HepG2 (cell line): ENCODE measurements at regions not wholly inside any gene's neighbourhood (a gene's known extent, or its start where the extent isn't known, plus 50 kb on each side); places are given as distances from the start of the nearest gene placed in this dataset.

Experiments used
- ATAC-seq: fragments of 200-7000 bp; cut with Tn5 transposase; 3 replicates; pipeline ENCODE4 v1.9.1; 2020; ENCODE audit warnings: mild to moderate bottlenecking, moderate library complexity
- BruUV-seq: library from RNA; stranded (reverse); fragments of 400-500 nt; replicated peaks from 2 replicates; lab custom pipeline; 2021; lab: Mats Ljungman, UMichigan
- CTCF ChIA-PET: fragments of 300-600 bp; formaldehyde crosslinking; extraction: SDS; loops from one replicate; lab custom pipeline; 2021; ENCODE audit warnings: low total read pairs, inconsistent platforms, low intra/inter-chr PET ratio; lab: Yijun Ruan, JAX
- POLR2A ChIA-PET: fragments of 350-600 bp; sonication (Branson Sonifier 250); formaldehyde crosslinking; loops from one replicate; lab custom pipeline; 2020; ENCODE audit warnings: antibody characterized with exemption, inconsistent platforms; lab: Yijun Ruan, JAX
- DNase-seq: peaks from one replicate; pipeline ENCODE4 v3.0.0-alpha.2; 2015; ENCODE audit warnings: low spot score
- FAIRE-seq: peaks from 3 replicates; lab custom pipeline; 2011; peaks lifted over from hg19 to GRCh38; lab: Jason Lieb, UNC
- H2AFZ ChIP-seq: one replicate; pipeline ENCODE4 v1.6.1; 2011; ENCODE audit warnings: low read length, inconsistent platforms
- H3K27ac ChIP-seq: fragments of 300-600 bp; 3 replicates; pipeline ENCODE4 v1.8.0; 2011; ENCODE audit warnings: mixed run types, mild to moderate bottlenecking, mixed read lengths, low read length, inconsistent platforms; ENCODE audit not compliant: insufficient read depth; ENCODE audit errors: extremely low read length
- H3K27me3 ChIP-seq, 2 experiments: fragments of 200-600 bp in 1 of 2; 2 replicates in 1 of 2; 3 replicates in 1 of 2; pipeline versions ENCODE4 v1.6.0 to v1.8.0; 2011; ENCODE audit warnings: low read length in 2 of 2, mild to moderate bottlenecking in 2 of 2, moderate library complexity in 2 of 2, inconsistent platforms in 1 of 2; ENCODE audit not compliant: insufficient read depth in 2 of 2, control insufficient read depth in 1 of 2
- H3K36me3 ChIP-seq, 2 experiments: fragments of 200-600 bp in 1 of 2; replicated peaks in 1 of 2; 2 replicates in 1 of 2; 3 replicates in 1 of 2; pipeline versions ENCODE4 v1.5.1 to v1.8.0; 2011; ENCODE audit warnings: low read length in 2 of 2, inconsistent platforms in 1 of 2; ENCODE audit not compliant: insufficient read depth in 2 of 2, control insufficient read depth in 1 of 2
- H3K4me1 ChIP-seq: 2 replicates; pipeline ENCODE4 v1.5.1; 2012; ENCODE audit warnings: low read length, inconsistent platforms; ENCODE audit not compliant: insufficient read depth
- H3K4me2 ChIP-seq: 2 replicates; pipeline ENCODE4 v1.6.0; 2011; ENCODE audit warnings: low read depth, low read length, inconsistent platforms
- H3K4me3 ChIP-seq, 3 experiments: fragments of 200-600 bp in 1 of 3; sonication (generic), shearing (Covaris generic) in 1 of 3; replicated peaks in 1 of 3; 2 replicates each; pipeline ENCODE4 v1.5.1; 2011 to 2016; ENCODE audit warnings: low read length in 3 of 3, inconsistent platforms in 2 of 3, low read depth in 2 of 3, mild to moderate bottlenecking in 2 of 3, control low read depth in 1 of 3, mixed read lengths in 1 of 3; ENCODE audit not compliant: insufficient read depth in 1 of 3
- H3K79me2 ChIP-seq: one replicate; pipeline ENCODE4 v1.6.1; 2011; ENCODE audit warnings: low read length, inconsistent platforms; ENCODE audit not compliant: insufficient read depth
- H3K9ac ChIP-seq: 2 replicates; pipeline ENCODE4 v1.6.0; 2011; ENCODE audit warnings: mild to moderate bottlenecking, low read depth, low read length, inconsistent platforms; ENCODE audit not compliant: insufficient read depth
- H3K9me3 ChIP-seq: 2 replicates; pipeline ENCODE4 v1.5.1; 2012; ENCODE audit warnings: mild to moderate bottlenecking, low read length
- H4K20me1 ChIP-seq: 2 replicates; pipeline ENCODE4 v1.6.0; 2011; ENCODE audit warnings: inconsistent platforms, mild to moderate bottlenecking, low read length, moderate library complexity; ENCODE audit not compliant: insufficient read depth
- ETV6 ChIP-seq: sonication (generic); formaldehyde crosslinking; conservative IDR thresholded peaks from 2 replicates; pipeline ENCODE4 v1.4.0; 2020; ENCODE audit warnings: missing genetic modification reagents
- MAFK ChIP-seq, 2 experiments: IDR thresholded peaks in 1 of 2; conservative IDR thresholded peaks in 1 of 2; 2 replicates each; pipeline ENCODE4 v1.6.1; 2011; ENCODE audit warnings: improper control_type of control experiment in 2 of 2, low read length in 2 of 2
- NAIF1 ChIP-seq: sonication (generic); formaldehyde crosslinking; IDR thresholded peaks from 2 replicates; pipeline ENCODE4 v1.5.0; 2020; ENCODE audit warnings: mild to moderate bottlenecking, missing genetic modification reagents, borderline replicate concordance
- RAD51 ChIP-seq: fragments of 450-650 bp; IDR thresholded peaks from 2 replicates; pipeline ENCODE4 v1.6.1; 2016; ENCODE audit warnings: borderline replicate concordance
- SIX4 ChIP-seq: sonication (generic); formaldehyde crosslinking; IDR thresholded peaks from 2 replicates; pipeline ENCODE4 v1.4.0; 2020; ENCODE audit warnings: missing genetic modification reagents
- SMARCC2 ChIP-seq: fragments of 450-650 bp; IDR thresholded peaks from 2 replicates; pipeline ENCODE4 v1.6.1; 2017; ENCODE audit warnings: antibody characterized with exemption, mild to moderate bottlenecking
- TSC22D2 ChIP-seq: sonication (generic); formaldehyde crosslinking; IDR thresholded peaks from 2 replicates; pipeline ENCODE4 v1.5.1; 2020; ENCODE audit warnings: missing genetic modification reagents, mild to moderate bottlenecking, borderline replicate concordance
- ZMYM4 ChIP-seq: sonication (generic); formaldehyde crosslinking; IDR thresholded peaks from 2 replicates; pipeline ENCODE4 v1.8.1; 2023; ENCODE audit warnings: mild to moderate bottlenecking, missing genetic modification reagents
- ZNF558 ChIP-seq: sonication (generic); formaldehyde crosslinking; IDR thresholded peaks from 2 replicates; pipeline ENCODE4 v1.9.0; 2022; ENCODE audit warnings: mild to moderate bottlenecking, missing genetic modification reagents, borderline replicate concordance
- ZNF713 ChIP-seq: sonication (generic); formaldehyde crosslinking; IDR thresholded peaks from 2 replicates; pipeline ENCODE4 v1.4.0; 2020; ENCODE audit warnings: mild to moderate bottlenecking, missing genetic modification reagents
- ZNF776 ChIP-seq: sonication (generic); formaldehyde crosslinking; IDR thresholded peaks from 2 replicates; pipeline ENCODE4 v1.4.0; 2020; ENCODE audit warnings: mild to moderate bottlenecking, missing genetic modification reagents
- WGBS: methylation state at CpG from one replicate; pipeline ENCODE4 v1.1.6; 2017; ENCODE audit warnings: low lambda C conversion rate; 5-methylcytosine and 5-hydroxymethylcytosine counted together
- in situ Hi-C: cut with HindIII; loops from 2 replicates; pipeline ENCODE4 v1.10.0; 2017; ENCODE audit warnings: low pct_unique_long_range_greater_than_20kb; ENCODE audit not compliant: extremely low pct_ligation_motif_present
- intact Hi-C: fragments of 100-400 bp; cut with micrococcal nuclease; formaldehyde crosslinking; loops from one replicate; pipeline ENCODE4 v1.10.0; 2022; ENCODE audit not compliant: unreplicated experiment
- TF ChIP-seq, protein P1 (sequence below): IDR thresholded peaks from 2 replicates; pipeline ENCODE4 v1.6.1; 2016; ENCODE audit warnings: missing genetic modification reagents, missing compliant biosample characterization
- TF ChIP-seq, protein P2 (sequence below): sonication (generic); formaldehyde crosslinking; IDR thresholded peaks from 2 replicates; pipeline ENCODE4 v1.5.0; 2020; ENCODE audit warnings: missing genetic modification reagents
- TF ChIP-seq, protein P3 (sequence below): sonication (generic); formaldehyde crosslinking; conservative IDR thresholded peaks from 2 replicates; pipeline ENCODE4 v1.4.0; 2020; ENCODE audit warnings: missing genetic modification reagents
- TF ChIP-seq, protein P4 (sequence below): IDR thresholded peaks from 2 replicates; pipeline ENCODE4 v1.6.1; 2016; ENCODE audit warnings: low read depth

DNA sequence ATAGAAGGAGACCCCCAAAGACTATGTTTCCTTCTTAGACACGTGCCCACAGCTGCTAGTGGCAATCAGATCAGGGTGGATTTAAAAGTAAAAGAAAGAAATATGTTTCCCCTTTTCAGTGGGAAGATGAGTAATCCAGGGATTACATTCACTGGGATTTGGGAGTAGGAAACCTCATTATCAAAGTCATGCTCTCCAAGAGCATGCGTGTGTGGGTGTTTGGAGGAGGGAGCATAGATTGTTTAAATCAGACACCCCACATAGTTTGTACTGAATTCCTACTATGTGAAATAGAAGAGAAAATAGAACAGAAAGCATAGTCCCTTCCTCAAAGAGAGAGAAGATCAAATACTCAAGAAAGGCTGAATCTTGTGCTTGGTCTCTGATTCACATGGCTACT, 65.5 kb upstream of the TBCA start:
- FAIRE-seq: no peak
- POLR2A ChIA-PET: no interaction called here
- TF ChIP-seq NAIF1 (CRISPR knock-in tag): no peak
- TF ChIP-seq, protein P1, sequence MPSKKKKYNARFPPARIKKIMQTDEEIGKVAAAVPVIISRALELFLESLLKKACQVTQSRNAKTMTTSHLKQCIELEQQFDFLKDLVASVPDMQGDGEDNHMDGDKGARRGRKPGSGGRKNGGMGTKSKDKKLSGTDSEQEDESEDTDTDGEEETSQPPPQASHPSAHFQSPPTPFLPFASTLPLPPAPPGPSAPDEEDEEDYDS (CRISPR knock-in tag): no peak
- TF ChIP-seq ZNF558 (CRISPR knock-in tag): no peak
- no peak for TF ChIP-seq SMARCC2
- no peak for TF ChIP-seq SIX4
- TF ChIP-seq RAD51: no peak
- no peak for TF ChIP-seq TSC22D2 (CRISPR knock-in tag)
- TF ChIP-seq MAFK (conservative IDR thresholded peaks at IDR 0.05 in 1 of 2, IDR thresholded peaks at IDR 0.05 in 1 of 2; ENCODE audit: low read length in 2 of 2): no peak
- no peak for TF ChIP-seq ZNF713 (CRISPR knock-in tag)
- TF ChIP-seq, protein P2, sequence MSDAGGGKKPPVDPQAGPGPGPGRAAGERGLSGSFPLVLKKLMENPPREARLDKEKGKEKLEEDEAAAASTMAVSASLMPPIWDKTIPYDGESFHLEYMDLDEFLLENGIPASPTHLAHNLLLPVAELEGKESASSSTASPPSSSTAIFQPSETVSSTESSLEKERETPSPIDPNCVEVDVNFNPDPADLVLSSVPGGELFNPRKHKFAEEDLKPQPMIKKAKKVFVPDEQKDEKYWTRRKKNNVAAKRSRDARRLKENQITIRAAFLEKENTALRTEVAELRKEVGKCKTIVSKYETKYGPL (CRISPR knock-in tag): no peak
- TF ChIP-seq, protein P3, sequence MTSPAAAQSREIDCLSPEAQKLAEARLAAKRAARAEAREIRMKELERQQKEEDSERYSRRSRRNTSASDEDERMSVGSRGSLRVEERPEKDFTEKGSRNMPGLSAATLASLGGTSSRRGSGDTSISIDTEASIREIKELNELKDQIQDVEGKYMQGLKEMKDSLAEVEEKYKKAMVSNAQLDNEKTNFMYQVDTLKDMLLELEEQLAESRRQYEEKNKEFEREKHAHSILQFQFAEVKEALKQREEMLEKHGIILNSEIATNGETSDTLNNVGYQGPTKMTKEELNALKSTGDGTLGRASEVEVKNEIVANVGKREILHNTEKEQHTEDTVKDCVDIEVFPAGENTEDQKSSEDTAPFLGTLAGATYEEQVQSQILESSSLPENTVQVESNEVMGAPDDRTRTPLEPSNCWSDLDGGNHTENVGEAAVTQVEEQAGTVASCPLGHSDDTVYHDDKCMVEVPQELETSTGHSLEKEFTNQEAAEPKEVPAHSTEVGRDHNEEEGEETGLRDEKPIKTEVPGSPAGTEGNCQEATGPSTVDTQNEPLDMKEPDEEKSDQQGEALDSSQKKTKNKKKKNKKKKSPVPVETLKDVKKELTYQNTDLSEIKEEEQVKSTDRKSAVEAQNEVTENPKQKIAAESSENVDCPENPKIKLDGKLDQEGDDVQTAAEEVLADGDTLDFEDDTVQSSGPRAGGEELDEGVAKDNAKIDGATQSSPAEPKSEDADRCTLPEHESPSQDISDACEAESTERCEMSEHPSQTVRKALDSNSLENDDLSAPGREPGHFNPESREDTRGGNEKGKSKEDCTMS: no peak
- TF ChIP-seq ZMYM4 (CRISPR knock-in tag): no peak
- TF ChIP-seq, protein P4, sequence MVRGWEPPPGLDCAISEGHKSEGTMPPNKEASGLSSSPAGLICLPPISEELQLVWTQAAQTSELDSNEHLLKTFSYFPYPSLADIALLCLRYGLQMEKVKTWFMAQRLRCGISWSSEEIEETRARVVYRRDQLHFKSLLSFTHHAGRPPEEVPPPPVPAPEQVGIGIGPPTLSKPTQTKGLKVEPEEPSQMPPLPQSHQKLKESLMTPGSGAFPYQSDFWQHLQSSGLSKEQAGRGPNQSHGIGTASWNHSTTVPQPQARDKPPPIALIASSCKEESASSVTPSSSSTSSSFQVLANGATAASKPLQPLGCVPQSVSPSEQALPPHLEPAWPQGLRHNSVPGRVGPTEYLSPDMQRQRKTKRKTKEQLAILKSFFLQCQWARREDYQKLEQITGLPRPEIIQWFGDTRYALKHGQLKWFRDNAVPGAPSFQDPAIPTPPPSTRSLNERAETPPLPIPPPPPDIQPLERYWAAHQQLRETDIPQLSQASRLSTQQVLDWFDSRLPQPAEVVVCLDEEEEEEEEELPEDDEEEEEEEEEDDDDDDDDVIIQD (CRISPR knock-in tag): no peak
- TF ChIP-seq ZNF776 (CRISPR knock-in tag): no peak
- no peak for TF ChIP-seq ETV6 (CRISPR knock-in tag)

More for the DNA sequence above, 65.5 kb upstream of the TBCA start:
- in situ Hi-C loops (no loop called here), intact Hi-C loops (no loop called here)
- H3K36me3 ChIP-seq: no peaks in the 10 kb centered on the region
- H3K27me3 ChIP-seq: no peaks in the 10 kb centered on the region; a peak in 3 of 5 replicates
- ATAC-seq: no peak
- H3K4me1 ChIP-seq: no peaks in the 10 kb centered on the region
- H3K27ac ChIP-seq: no peak overlapping the region
- no peak overlapping the region for H3K9ac ChIP-seq
- H3K79me2 ChIP-seq: no peaks in the 10 kb centered on the region
- no peak overlapping the region for H3K4me3 ChIP-seq
- H3K9me3 ChIP-seq: no peaks in the 10 kb centered on the region
- CTCF ChIA-PET: no interaction called here
- no peak for DNase-seq
- H2AFZ ChIP-seq: no peak overlapping the region
- 50% methylated on average over 2 of the region's 2 CpGs for WGBS
- H3K4me2 ChIP-seq: no peak overlapping the region
- no peaks in the 10 kb centered on the region for H4K20me1 ChIP-seq
- no TSS peak for BruUV-seq
